A673 (cell line): ENCODE measurements at regions not wholly inside any gene's neighbourhood (a gene's known extent, or its start where the extent isn't known, plus 50 kb on each side); places are given as distances from the start of the nearest gene placed in this dataset.
A peak's percentile ranks its signal among the peaks of the same experiment; 100 is the strongest.

Source experiments
- EZH2 ChIP-seq: fragments of 200-600 bp; sonication (generic); IDR thresholded peaks from 2 replicates; pipeline ENCODE4 v1.6.1; 2017; ENCODE audit warnings: borderline replicate concordance, low read depth, mild to moderate bottlenecking, mixed read lengths, antibody characterized with exemption, low read length; ENCODE audit not compliant: poor library complexity, severe bottlenecking
- TF ChIP-seq, protein P1 (sequence below): fragments of 300-800, 200-600 bp; sonication (generic); conservative IDR thresholded peaks from 2 replicates; pipeline ENCODE4 v1.5.1; 2017; ENCODE audit warnings: low read depth, mild to moderate bottlenecking, antibody characterized with exemption, low read length, moderate library complexity, mixed read lengths

GRCh38 chr9:115202181-115202580 is 84.2 kb upstream of the TNC start:
- TF ChIP-seq, protein P1, sequence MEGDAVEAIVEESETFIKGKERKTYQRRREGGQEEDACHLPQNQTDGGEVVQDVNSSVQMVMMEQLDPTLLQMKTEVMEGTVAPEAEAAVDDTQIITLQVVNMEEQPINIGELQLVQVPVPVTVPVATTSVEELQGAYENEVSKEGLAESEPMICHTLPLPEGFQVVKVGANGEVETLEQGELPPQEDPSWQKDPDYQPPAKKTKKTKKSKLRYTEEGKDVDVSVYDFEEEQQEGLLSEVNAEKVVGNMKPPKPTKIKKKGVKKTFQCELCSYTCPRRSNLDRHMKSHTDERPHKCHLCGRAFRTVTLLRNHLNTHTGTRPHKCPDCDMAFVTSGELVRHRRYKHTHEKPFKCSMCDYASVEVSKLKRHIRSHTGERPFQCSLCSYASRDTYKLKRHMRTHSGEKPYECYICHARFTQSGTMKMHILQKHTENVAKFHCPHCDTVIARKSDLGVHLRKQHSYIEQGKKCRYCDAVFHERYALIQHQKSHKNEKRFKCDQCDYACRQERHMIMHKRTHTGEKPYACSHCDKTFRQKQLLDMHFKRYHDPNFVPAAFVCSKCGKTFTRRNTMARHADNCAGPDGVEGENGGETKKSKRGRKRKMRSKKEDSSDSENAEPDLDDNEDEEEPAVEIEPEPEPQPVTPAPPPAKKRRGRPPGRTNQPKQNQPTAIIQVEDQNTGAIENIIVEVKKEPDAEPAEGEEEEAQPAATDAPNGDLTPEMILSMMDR = 0 out of 2 replicates have a peak, but pooled peaks have one; percentile 11
- no peak for TF ChIP-seq EZH2
